ENCODE measurements at regions not wholly inside any gene's neighbourhood (a gene's known extent, or its start where the extent isn't known, plus 50 kb on each side); places are given as distances from the start of the nearest gene placed in this dataset.

GRCh38 chr17:51443646-51444045, 183.3 kb downstream of the UTP18 start:
- Histone ChIP-seq H3K4me1 (ENCODE audit: control insufficient read depth in 5 of 5, insufficient read depth in 5 of 5, low read length in 5 of 5) (no peaks in the 10 kb centered on the region), H3K36me3 (ENCODE audit: control insufficient read depth in 4 of 4, insufficient read depth in 4 of 4, low read length in 4 of 4) (no peaks in the 10 kb centered on the region), H3K9me3 (ENCODE audit: control insufficient read depth in 4 of 4, insufficient read depth in 3 of 4, low read length in 3 of 4) (peaks cover 0 to 2% (median 0%) of the 10 kb centered on the region in 4 donors), H3K27me3 (ENCODE audit: control insufficient read depth in 3 of 3, insufficient read depth in 3 of 3, low read length in 2 of 3) (no peaks in the 10 kb centered on the region), H3K27ac (ENCODE audit: low read depth in 1 of 2, low read length in 1 of 2) (no peak overlapping the region), H3K9ac (ENCODE audit: insufficient read depth in 1 of 2, low read length in 2 of 2) (no peak overlapping the region), H3K4me3 (no peak overlapping the region)
- no peak for ATAC-seq (ENCODE audit: insufficient read depth, low FRiP score)
- 60 to 62% methylated on average over 3 of the region's 3 CpGs for WGBS, 2 donors
- no peak for DNase-seq
- TF ChIP-seq CTCF (IDR thresholded peaks at IDR 0.05; ENCODE audit: control extremely low read depth, extremely low read depth): no peak

- ATAC-seq (ENCODE audit: insufficient read depth, low FRiP score) (no peak), DNase-seq (no peak)
- 38 to 60% methylated on average over 4 of the region's 4 CpGs for WGBS, 2 donors
- Histone ChIP-seq H3K4me3 (no peak overlapping the region), H3K9ac (ENCODE audit: insufficient read depth in 1 of 2, low read length in 2 of 2) (no peak overlapping the region), H3K36me3 (ENCODE audit: control insufficient read depth in 4 of 4, insufficient read depth in 4 of 4, low read length in 4 of 4) (no peaks in the 10 kb centered on the region), H3K9me3 (ENCODE audit: control insufficient read depth in 4 of 4, insufficient read depth in 3 of 4, low read length in 3 of 4) (peaks cover 0 to 2% (median 0%) of the 10 kb centered on the region in 4 donors), H3K4me1 (ENCODE audit: control insufficient read depth in 5 of 5, insufficient read depth in 5 of 5, low read length in 5 of 5) (no peaks in the 10 kb centered on the region), H3K27ac (ENCODE audit: low read depth in 1 of 2, low read length in 1 of 2) (no peak overlapping the region), H3K27me3 (ENCODE audit: control insufficient read depth in 3 of 3, insufficient read depth in 3 of 3, low read length in 2 of 3) (no peaks in the 10 kb centered on the region)
- TF ChIP-seq CTCF (IDR thresholded peaks at IDR 0.05; ENCODE audit: control extremely low read depth, extremely low read depth): no peak
Observed at GRCh38 chr17:51445946-51446345, 185.6 kb downstream of the UTP18 start.

- no peak for ATAC-seq (ENCODE audit: insufficient read depth, low FRiP score)
- DNase-seq: no peak
- H3K27me3 ChIP-seq (ENCODE audit: control insufficient read depth in 3 of 3, insufficient read depth in 3 of 3, low read length in 2 of 3): no peaks in the 10 kb centered on the region
- no peak overlapping the region for H3K4me3 ChIP-seq
- no peaks in the 10 kb centered on the region for H3K9me3 ChIP-seq (ENCODE audit: control insufficient read depth in 4 of 4, insufficient read depth in 3 of 4, low read length in 3 of 4)
- H3K9ac ChIP-seq (ENCODE audit: insufficient read depth in 1 of 2, low read length in 2 of 2): no peak overlapping the region
- no peak for TF ChIP-seq CTCF (IDR thresholded peaks at IDR 0.05; ENCODE audit: control extremely low read depth, extremely low read depth)
- no peaks in the 10 kb centered on the region for H3K4me1 ChIP-seq (ENCODE audit: control insufficient read depth in 5 of 5, insufficient read depth in 5 of 5, low read length in 5 of 5)
- 93 to 98% methylated on average over 1 of the region's 1 CpG for WGBS, 2 donors
- H3K27ac ChIP-seq (ENCODE audit: low read depth in 1 of 2, low read length in 1 of 2): no peak overlapping the region
- no peaks in the 10 kb centered on the region for H3K36me3 ChIP-seq (ENCODE audit: control insufficient read depth in 4 of 4, insufficient read depth in 4 of 4, low read length in 4 of 4)
Observed at GRCh38 chr17:51454456-51454978, 194.2 kb downstream of the UTP18 start.

GRCh38 chr17:51455211-51455610, 194.9 kb downstream of the UTP18 start:
- Histone ChIP-seq H3K27ac (ENCODE audit: low read depth in 1 of 2, low read length in 1 of 2) (no peak overlapping the region), H3K9ac (ENCODE audit: insufficient read depth in 1 of 2, low read length in 2 of 2) (no peak overlapping the region), H3K4me3 (no peak overlapping the region), H3K27me3 (ENCODE audit: control insufficient read depth in 3 of 3, insufficient read depth in 3 of 3, low read length in 2 of 3) (no peaks in the 10 kb centered on the region), H3K9me3 (ENCODE audit: control insufficient read depth in 4 of 4, insufficient read depth in 3 of 4, low read length in 3 of 4) (no peaks in the 10 kb centered on the region), H3K36me3 (ENCODE audit: control insufficient read depth in 4 of 4, insufficient read depth in 4 of 4, low read length in 4 of 4) (no peaks in the 10 kb centered on the region), H3K4me1 (ENCODE audit: control insufficient read depth in 5 of 5, insufficient read depth in 5 of 5, low read length in 5 of 5) (no peaks in the 10 kb centered on the region)
- TF ChIP-seq CTCF (IDR thresholded peaks at IDR 0.05; ENCODE audit: control extremely low read depth, extremely low read depth): no peak
- ATAC-seq (ENCODE audit: insufficient read depth, low FRiP score) (no peak), DNase-seq (no peak)

All from lung (tissue), 11 donors.